ENCODE measurements at regions not wholly inside any gene's neighbourhood (a gene's known extent, or its start where the extent isn't known, plus 50 kb on each side); places are given as distances from the start of the nearest gene placed in this dataset.

DNA sequence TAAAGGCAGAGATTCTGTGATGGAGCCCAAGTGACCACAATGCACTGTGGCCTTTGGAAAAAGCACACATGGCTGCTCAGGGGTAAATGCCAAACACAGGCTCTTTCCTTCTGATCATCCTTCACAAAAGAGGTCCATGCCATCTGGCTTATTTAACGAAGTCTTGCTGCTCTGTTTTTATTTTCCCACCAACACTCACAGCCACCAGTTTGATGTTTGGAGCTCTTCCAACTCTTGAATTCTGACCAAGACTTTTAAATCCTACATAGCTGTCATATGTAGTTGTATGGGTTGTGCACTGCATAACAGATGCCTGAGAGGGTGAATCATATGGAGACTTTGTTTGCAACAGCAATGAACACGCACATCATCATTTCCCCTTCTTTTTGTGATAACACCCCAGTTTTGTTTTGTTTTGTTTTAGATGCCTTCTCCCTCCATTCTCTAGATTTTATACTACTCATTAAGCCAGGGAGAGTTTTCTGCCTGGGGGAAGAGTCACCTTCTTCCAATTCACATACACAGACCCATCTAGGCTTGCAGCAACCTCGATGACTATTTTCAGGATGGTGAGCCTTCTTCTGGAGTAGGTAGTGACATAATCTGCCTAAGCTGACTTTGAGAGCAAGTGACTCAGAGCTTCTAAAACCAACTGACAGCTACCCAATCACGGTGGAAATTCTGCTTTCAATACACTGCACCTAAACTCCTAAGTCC is 145.2 kb upstream of the WSCD2 start:
- no peak for DNase-seq

DNA sequence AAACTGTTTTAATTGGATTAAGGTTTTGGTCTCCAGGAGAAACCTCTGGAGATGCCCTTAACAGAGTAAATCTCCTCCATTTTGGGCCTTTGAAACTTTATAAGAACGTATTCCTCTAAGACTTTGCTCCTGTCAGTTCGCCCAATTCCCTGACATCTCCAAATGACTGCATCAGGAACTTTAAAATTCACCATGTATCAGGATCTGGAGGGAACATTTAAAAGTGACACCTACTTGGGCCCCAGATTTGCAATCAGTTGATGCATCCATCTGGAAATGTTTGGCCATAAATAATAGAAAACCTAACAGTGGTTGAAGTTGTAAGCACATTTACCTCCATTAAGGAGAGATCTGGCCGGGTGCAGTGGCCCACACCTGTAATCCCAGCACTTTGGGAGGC is 144.1 kb upstream of the WSCD2 start:
- DNase-seq = no peak

DNA sequence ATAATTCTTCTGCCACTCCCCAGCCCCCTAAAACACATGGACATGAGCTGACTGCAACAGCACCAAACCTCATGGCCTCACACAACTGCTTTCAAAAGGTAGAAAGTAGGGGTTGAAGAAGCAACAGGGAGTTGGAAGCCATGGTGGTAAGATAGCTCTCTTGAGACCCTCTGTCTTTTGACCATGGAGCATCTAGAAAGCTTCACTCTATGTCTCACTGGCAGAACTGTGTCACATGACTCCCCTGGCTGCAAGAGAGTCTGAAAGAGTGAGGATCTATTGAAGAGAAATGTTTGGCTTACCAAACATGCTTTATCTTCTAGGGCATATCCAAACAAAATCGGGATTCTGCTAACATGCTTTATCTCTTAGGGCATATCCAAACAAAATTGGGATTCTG is 142.9 kb upstream of the WSCD2 start:
- DNase-seq = no peak

DNA sequence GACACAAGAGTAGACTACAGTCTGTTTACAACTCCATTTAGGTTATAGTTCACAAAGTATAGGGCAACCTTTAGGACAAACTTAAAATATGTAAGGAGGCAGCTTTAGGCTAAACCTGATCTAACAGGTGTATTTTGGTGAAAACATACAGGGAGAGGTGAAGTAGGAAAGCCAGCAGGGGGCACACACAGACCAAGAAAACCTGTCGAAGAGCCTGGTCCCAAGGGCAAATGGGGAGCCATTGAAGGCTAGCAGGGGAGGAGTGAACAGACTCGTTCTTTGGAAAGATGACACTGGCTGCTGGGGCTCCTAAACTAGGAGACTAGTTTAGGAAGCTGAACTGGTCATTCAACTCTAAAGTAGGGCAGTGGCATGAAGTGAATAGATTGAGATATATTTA is 138.8 kb upstream of the WSCD2 start:
- peak; percentile 2 for DNase-seq

DNA sequence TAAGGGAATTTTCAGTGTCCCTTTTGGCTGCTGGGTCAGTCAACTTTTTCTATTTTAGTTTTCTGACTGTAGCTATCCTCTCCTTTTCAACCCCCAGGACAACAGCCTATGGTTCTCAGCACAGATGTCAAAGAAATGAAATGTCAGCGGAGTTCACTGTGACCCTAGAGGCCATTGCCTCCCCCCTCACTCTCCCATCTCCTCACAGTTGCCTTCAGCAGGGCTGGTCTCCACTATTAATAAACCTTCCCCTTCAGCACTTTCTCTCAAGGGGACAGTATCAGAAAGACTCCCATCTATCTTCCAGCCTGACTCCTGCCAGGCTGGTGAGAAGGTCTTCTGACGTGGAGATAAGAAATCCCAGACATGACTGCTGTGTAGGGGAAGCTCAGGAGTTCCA is 137.1 kb upstream of the WSCD2 start:
- no peak for DNase-seq

DNA sequence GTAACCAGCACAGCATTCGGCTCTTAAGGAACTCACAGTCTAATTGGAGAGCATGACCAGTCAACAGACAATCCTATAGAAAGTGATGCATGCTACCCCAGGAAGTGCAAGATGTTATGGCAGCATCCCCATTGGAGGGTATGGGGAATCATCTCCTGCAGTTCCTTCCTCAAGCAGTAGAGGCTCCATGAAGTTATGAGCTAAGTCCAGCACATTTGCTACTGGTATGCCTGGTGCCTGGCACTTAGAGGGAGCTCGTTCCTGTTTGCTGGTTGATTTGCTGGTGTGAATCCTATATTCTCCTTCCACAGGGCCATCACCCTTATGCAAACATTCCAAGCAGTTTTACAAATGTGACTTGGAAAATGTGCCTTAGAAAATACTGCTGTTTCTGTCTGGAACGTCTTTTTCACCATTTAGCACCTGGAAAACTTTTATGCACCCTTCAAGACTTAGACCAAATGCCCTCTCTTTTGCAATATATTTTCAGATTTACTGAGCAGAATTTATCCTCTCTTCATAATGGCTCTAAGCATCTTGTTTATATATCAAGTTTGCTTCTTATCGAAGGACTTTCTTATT is 136.1 kb upstream of the WSCD2 start:
- no peak for DNase-seq

DNA sequence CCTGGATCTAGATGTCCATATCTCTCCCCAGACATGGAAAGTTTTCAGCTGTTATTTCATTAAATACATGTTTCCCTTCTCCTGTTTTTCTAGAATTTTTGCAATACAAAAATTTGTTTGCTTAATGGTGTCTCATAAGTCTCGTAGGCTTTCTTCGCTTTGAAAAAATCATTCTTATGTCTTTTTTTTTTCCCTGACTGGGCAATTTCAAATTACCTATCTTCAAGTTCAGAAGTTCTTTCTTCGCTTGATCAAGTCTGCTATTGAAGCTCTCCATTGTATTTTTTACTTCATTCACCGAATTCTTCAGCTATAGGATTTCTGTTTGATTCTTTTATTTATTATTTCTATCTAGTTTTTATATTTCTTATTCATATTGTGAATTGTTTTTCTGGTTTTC is 130.2 kb upstream of the WSCD2 start:
- no peak for DNase-seq

DNA sequence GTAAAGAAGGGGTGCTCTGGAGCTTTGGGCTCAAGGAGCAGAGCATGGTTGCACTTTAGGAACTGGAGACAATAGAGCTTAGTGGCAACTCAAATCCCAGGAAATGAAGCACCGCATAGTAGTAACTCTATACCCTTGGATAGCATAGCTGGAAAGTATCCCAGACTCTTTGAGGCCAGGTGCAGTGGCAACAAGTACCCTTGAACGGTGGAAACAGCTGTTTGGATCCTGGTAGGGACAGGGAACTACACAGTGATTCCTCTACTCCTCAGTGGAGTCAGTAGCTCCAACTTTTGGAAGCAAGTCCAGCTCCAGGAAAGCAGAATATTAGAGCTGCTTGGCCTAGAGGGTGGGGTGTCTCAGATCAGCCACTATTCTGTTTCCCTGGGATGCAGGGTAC is 129.0 kb upstream of the WSCD2 start:
- no peak for DNase-seq

DNA sequence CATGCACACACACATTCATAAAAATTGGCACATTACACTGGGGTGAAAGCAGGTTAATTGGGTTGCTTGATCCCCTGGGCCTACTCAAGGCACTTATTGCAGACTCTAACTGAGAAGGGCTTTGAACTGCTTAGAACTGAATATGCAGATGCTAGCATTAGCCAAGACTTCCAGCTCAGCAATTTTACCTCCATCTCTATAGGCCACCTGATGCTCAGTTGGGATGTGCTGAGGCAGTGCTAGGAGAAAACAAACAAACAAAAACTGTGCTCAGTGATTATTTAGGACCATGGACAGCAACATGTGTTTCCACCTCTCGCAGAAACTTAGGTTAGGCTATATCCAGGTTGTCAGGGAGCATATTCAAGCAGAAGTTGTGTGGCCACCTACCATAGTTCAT is 124.8 kb upstream of the WSCD2 start:
- DNase-seq = no peak

DNA sequence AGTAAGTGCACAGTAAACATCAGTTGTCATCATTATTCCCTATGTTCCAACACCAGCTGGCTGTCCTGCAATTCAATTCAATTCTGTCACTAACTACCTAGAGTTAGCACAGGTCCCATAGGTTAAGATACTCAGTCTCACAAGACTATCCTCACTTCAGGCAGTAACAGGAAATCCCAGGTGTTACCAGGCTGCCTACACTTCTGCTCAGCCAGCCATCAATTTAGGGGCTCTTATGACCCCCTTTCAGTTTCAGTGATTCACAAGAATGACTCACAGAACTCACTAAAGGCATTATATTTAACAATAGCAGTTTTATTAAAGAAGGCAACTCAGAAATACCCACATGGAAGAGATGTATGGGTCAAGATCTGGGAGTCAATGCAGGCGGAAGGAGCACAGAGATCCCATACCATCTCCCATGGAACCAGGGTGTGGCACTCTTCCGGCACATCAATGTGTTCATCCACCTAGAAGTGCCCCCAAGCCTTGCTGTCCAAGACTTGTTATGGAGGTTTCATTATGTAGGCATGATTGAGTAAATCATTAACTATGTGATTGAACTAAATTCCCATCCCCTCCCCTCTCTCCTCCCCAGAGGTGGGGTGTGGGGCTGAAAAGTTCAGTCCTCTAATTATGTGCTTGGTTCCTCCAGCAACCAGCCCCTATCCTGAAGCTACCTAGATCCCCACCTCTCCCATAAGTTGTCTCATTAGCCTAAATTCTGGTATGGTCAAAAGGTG is 120.8 kb upstream of the WSCD2 start:
- DNase-seq = no peak

DNA sequence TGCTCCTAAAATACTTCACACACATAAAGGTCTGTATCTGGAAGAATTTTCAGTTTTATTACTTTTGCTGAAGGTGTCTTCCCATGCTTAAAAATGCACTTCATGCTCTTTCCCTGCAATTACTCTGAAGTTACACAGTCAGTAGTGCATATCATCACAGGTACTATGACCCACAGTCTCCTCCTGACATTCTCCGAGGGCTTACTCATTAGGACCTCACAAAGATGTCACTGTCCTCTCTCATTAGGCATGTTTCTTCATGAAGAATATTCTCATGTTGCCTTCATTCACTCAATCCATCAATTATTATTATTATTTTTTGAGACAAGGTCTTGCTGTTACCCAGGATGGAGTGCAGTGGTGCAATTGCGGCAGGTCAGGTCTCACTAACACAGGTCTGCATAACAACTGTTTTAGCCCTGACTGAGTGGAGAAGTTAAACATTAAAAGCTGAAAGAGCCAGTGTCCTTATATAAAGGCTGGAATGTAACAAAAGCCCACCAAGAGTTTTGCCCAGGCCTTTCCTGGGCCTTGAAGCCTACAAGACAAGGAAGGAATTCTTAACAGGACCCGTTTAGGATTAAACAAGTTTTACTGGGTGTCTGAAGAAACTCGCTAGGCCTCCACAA is 119.5 kb upstream of the WSCD2 start:
- DNase-seq = no peak

DNA sequence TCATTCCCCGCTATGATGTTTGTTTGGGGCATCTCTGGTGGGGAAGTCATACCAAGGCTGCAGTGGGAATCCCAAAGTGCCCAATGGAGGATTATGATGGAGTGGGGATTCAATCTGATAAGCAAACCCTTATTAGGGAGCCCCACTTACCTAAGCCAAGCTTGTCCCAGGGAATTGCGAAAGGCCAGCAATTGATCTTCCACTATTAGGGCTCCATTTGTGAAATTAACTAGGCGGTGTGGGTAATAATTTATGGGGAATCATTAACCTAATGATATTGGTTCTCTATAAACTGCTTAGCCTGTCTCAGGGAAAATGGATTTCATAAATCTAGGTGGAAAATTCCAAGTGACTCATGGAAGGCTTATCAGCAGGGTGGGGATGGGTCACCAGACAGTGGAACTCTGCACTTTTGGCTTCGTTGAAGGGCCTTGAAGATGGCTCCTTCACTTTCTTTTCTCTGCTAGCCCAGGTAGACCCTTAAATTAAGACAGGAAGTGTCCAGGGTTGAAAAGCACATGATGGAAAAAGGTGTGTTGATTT is 113.0 kb upstream of the WSCD2 start:
- no peak for DNase-seq

DNA sequence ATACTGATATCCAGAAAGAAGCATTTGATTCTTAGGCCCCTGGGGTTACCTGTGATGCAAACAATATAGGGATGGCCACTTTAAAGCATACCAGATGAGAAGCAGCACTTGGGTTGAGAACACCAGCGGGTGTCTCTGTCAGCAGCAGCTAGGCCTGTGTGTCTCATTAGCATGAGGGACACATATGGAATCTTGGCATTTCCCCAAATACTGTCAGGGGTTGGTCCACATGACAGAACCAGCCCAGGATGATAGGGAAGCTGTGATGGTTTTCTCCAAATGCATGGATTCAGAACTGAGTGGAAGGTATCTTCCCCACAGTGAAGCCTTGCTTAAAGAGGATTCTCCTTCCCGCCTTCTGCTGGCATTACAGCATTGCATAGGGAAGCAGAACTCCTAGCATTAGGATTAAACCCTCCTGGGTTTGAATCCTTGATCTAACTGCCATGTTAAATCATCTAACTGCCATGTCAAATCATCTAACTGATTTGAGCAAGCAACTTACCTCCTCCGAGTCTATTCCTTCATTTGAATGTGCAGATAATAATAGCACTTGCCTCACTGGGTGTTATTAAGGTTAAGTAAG is 111.5 kb upstream of the WSCD2 start:
- DNase-seq = no peak

DNA sequence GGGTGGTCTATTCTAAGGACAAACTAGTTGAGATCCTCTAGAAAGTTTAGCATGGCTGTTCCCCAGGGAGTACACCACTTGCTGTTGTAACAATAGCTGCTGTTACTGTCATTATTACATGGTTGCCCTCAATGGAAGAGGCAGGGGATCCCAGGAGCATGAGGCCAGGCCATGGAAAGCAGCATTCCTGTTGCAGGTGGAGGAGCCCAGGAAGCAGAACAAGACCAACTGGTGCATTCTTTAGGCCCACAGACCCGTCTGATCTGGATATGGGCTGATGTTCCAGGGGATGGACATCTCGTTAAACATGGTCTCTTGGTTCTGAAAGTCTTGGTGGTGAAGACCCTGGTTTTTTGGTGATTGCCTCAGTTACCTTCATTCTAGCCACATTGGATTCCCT is 109.2 kb upstream of the WSCD2 start:
- no peak for DNase-seq

DNA sequence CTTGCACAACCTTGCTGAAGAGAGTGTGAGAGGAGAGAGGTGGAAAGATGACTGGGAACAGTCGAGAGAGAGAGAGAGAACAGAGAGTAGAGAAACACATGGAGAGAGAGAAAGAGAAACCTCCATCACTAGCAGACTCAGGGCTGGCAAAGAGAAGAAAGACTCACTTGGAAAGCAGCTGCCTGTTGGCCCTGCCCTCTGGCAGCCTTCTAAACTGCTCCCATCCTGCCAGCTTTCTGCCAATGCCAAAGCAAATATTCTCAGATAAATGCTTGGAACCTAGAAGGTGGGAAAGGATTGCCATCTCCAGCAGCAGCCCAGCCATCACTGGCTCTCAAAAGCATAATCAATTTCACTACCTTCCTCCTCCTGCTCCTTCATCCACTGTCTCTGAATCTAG is 107.9 kb upstream of the WSCD2 start:
- DNase-seq = no peak

DNA sequence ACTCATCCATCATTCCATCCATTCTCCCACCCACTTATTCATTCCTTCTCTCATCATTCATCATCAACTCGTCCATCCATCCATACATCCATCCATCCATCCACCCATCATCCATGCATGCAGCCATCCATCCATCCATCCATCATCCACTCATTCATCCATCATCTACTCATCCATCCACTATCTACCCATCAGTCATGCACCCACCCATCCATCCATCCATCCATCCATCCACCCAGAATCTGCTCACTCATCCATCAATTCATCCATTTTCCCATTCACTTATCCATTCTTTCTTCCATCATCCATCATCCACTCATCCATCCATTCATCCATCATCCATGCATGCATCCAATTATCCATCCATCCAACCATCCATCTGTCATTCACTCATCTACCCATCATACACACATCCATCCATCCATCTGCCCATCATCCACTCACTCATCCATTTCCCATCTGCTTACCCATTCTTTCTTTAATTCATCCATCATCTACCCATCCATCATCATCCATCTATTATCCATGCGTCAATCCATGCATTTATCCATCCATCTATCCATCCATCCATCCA is 107.1 kb upstream of the WSCD2 start:
- DNase-seq = no peak

DNA sequence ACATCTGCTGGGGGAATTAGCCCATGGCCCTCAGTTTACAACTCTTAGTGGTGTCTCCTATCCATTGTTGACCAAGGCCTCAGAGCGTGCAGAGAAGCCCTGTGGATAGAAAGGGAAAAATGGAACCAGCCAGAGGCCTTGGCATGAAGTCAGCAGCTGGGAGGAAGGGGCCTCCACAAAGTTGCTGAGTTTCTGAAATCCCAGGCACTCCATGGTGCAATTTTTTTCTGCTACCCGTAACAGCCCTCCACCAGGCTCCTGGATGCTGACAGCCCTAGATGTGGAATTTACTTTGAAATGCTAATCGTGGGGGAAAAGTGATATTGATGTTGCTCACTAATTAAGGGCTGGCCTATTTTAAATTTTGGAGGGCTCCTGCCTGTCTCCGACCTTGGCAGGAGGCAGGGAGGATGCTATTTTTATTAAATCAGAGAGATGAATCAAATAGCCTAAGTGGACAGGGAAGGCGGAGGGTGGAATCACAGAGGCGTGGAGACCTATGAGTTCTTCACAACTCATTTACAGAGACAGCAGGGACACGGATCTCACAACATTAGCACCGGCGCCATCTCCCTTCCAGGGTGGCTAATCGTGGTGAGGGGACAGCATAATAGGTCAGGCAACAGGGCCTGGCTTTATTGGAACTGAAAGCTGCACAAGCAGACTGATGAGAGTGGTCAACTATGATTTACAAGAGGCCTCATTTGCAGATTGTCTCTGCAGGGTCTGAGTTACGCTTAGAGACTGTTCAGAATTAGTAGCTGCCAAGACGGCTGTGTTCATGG is 99.8 kb upstream of the WSCD2 start:
- no peak for DNase-seq

DNA sequence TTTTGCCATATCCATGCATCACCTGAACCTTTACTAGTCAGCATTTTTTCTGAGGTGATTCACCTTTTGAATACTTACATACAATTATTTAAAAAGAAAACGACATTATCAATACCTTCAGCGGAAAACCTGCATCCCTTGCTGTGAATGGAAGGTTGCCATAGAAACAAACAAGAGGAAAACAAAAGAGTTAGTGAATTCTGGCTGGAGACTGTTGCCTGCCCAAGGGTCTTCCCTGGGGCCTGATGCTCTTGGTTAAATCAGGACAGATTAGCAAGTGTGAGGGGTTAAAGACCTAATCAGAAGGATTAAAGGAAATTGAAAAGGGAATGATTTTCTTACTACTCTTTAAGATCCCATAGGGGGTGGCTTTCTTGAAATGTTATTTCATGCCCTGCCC is 96.0 kb upstream of the WSCD2 start:
- DNase-seq = no peak

DNA sequence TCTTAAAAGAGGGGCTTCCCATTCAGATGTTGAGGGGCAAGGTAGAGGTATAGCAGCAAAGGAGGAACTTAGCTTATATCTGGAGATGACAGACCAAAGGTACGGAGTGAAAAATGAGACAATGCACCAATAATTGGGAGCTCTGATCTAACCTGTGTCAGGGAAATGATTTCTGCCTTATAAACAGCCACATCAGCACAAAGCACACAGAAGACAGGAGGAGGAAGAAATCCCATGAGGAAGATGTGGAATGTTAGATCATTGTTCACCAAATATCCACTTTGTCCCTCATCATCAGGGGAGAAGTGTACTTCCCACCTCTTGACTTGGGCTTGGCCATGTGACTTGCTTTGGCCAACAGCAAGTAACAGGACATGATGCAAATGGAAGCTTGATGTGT is 93.7 kb upstream of the WSCD2 start:
- DNase-seq = no peak

DNA sequence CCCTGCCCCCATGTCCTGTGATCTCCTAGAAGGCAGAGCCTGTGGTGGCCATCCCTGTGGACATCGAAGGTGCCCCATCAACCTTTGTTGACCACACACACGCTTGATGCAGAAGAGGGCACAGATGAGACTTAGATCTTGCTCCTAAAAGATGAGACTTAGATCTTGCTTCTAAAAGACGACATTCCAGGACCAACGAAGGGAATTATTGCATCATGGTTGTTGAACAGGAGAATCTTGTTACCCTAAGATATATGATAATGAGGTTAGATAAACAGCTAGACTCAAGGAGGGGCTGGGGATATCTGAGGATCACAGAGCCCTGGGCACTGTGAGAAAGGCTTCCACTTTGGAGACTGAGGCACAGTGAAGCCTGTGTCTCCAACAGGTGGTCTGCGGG is 91.1 kb upstream of the WSCD2 start:
- DNase-seq = no peak

DNA sequence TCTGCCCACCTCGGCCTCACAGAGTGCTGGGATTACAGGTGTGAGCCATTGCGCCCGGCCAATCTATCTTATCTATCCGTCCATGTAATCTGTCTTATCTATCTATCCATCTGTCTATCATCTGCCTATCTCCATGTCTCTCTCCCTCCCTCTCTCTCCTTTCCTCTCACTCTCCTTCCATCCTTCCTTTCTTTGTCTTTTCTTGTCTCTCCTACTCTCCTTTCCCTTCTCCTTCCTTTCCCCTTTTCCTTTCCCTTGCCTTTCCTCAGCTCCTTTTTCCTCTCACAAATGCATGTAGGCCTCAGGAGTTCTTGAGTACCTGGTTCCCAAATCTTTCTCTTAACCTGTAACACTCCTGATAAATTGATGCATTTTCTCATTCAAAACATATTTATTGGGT is 89.3 kb upstream of the WSCD2 start:
- DNase-seq = no peak

DNA sequence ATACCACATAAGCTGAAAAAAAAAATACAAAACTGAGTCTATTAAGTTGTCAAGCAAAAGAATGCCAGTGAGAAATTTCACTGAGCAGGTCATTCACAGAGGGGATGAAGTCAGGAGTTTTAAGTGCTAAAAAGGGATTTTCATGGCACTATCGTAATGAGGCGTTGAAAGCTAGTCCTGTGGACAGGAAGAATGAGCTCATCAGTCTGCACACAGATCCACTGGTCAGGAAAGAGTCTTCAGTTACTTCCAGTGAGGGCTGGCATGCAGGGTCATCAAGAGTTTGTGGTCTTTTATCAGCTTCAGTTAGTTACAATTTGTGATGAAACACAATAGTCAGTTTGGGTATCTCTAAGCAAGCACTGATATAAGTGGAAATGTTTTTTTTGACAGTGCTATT is 88.1 kb upstream of the WSCD2 start:
- no peak for DNase-seq
